GM12878 (cell line): ENCODE measurements at regions not wholly inside any gene's neighbourhood (a gene's known extent, or its start where the extent isn't known, plus 50 kb on each side); places are given as distances from the start of the nearest gene placed in this dataset.

Experiments
- ATAC-seq: fragments of 200-7000 bp; cut with Tn5 transposase; 3 replicates; pipeline ENCODE4 v1.9.1; 2020; ENCODE audit warnings: mild to moderate bottlenecking, moderate library complexity
- BruUV-seq: library from RNA; stranded (reverse); fragments of 400-500 nt; replicated peaks from 2 replicates; lab custom pipeline; 2021; lab: Mats Ljungman, UMichigan
- CTCF ChIA-PET: fragments of 300-600 bp; sonication (Branson Sonifier 250); formaldehyde crosslinking; extraction: SDS; loops from one replicate; lab custom pipeline; 2021; ENCODE audit warnings: inconsistent platforms; lab: Yijun Ruan, JAX
- POLR2A ChIA-PET: fragments of 350-600 bp; formaldehyde crosslinking; extraction: SDS; loops from one replicate; lab custom pipeline; 2021; ENCODE audit warnings: inconsistent platforms; lab: Charles Lee
- RAD21 ChIA-PET: fragments of 300-600 bp; sonication (Branson Sonifier 250); formaldehyde crosslinking; loops from one replicate; lab custom pipeline; 2023; ENCODE audit warnings: antibody characterized with exemption; ENCODE audit not compliant: unreplicated experiment; lab: Charles Lee
- SMC1A ChIA-PET: fragments of 300-600 bp; sonication (Branson Sonifier 250); formaldehyde crosslinking; loops from one replicate; lab custom pipeline; 2023; ENCODE audit not compliant: unreplicated experiment, uncharacterized antibody; lab: Charles Lee
- DNase-seq: peaks from one replicate; pipeline ENCODE4 v3.0.0-alpha.2; 2011; ENCODE audit warnings: low read depth, low spot score
- FAIRE-seq: peaks from 3 replicates; lab custom pipeline; 2011; peaks lifted over from hg19 to GRCh38; lab: Jason Lieb, UNC
- H2AFZ ChIP-seq: 2 replicates; pipeline ENCODE4 v1.6.0; 2011; ENCODE audit warnings: low read depth, low read length, control low read depth; ENCODE audit not compliant: control insufficient read depth
- H3K27ac ChIP-seq: 2 replicates; pipeline ENCODE4 v1.5.1; 2011; ENCODE audit warnings: control low read depth; ENCODE audit not compliant: control insufficient read depth, insufficient read depth
- H3K27me3 ChIP-seq, 2 experiments: replicated peaks in 1 of 2; 2 replicates each; pipeline versions ENCODE4 v1.6.0 to v1.6.1; 2011; ENCODE audit warnings: low read length in 1 of 2; ENCODE audit not compliant: control insufficient read depth in 2 of 2, insufficient read depth in 2 of 2
- H3K36me3 ChIP-seq, 2 experiments: 2 replicates each; pipeline ENCODE4 v1.5.1; 2011; ENCODE audit warnings: low read length in 1 of 2; ENCODE audit not compliant: control insufficient read depth in 2 of 2, insufficient read depth in 2 of 2
- H3K4me1 ChIP-seq: 2 replicates; pipeline ENCODE4 v1.6.1; 2011; ENCODE audit warnings: mild to moderate bottlenecking, low read length, moderate library complexity, mixed read lengths; ENCODE audit not compliant: control insufficient read depth, insufficient read depth
- H3K4me2 ChIP-seq: 2 replicates; pipeline ENCODE4 v1.6.0; 2011; ENCODE audit warnings: control low read depth; ENCODE audit not compliant: control insufficient read depth, insufficient read depth
- H3K4me3 ChIP-seq: fragments of 200-600 bp; sonication (generic); 2 replicates; pipeline ENCODE4 v1.5.1; 2016
- H3K79me2 ChIP-seq: 2 replicates; pipeline ENCODE4 v1.6.0; 2011; ENCODE audit warnings: low read length; ENCODE audit not compliant: control insufficient read depth, insufficient read depth
- H3K9ac ChIP-seq: 2 replicates; pipeline ENCODE4 v1.8.0; 2011; ENCODE audit warnings: low read length, control low read depth, mixed read lengths; ENCODE audit not compliant: control insufficient read depth, insufficient read depth
- H3K9me3 ChIP-seq: replicated peaks from 3 replicates; pipeline ENCODE4 v1.5.1; 2011; ENCODE audit warnings: mild to moderate bottlenecking, low read length; ENCODE audit not compliant: control insufficient read depth, insufficient read depth
- H4K20me1 ChIP-seq: 2 replicates; pipeline ENCODE4 v1.6.0; 2011; ENCODE audit not compliant: control insufficient read depth, insufficient read depth
- ATF7 ChIP-seq: fragments of 450-650 bp; IDR thresholded peaks from 2 replicates; pipeline ENCODE4 v1.6.1; 2016; ENCODE audit warnings: low read depth, mild to moderate bottlenecking
- E2F4 ChIP-seq: IDR thresholded peaks from 2 replicates; pipeline ENCODE4 v1.6.1; 2012; ENCODE audit warnings: low read depth, low read length, improper control_type of control experiment
- JUNB ChIP-seq: IDR thresholded peaks from 2 replicates; pipeline ENCODE4 v1.6.1; 2016; ENCODE audit warnings: antibody characterized with exemption, mild to moderate bottlenecking
- KDM1A ChIP-seq: fragments of 200-600 bp; sonication (generic); IDR thresholded peaks from 2 replicates; pipeline ENCODE4 v1.6.1; 2016; ENCODE audit warnings: borderline replicate concordance
- SP1 ChIP-seq: IDR thresholded peaks from one replicate; pipeline ENCODE4 v1.6.1; 2011; ENCODE audit warnings: low read depth, low read length
- SRF ChIP-seq, 2 experiments: IDR thresholded peaks; 2 replicates each; pipeline ENCODE4 v1.6.1; 2011; ENCODE audit warnings: low read depth in 2 of 2, low read length in 2 of 2, mild to moderate bottlenecking in 1 of 2, moderate library complexity in 1 of 2
- WGBS: methylation state at CpG from one replicate; pipeline ENCODE4 v1.1.6; 2016; ENCODE audit warnings: low lambda C conversion rate; ENCODE audit not compliant: insufficient replicate concordance, insufficient coverage; ENCODE audit errors: missing lambda C conversion rate; 5-methylcytosine and 5-hydroxymethylcytosine counted together
- in situ Hi-C: fragments of 300-500 bp; cut with MboI; formaldehyde crosslinking; loops from 9 replicates; pipeline ENCODE4 v1.14.3; 2018; ENCODE audit warnings: mixed read lengths
- intact Hi-C: fragments of 100-400 bp; cut with micrococcal nuclease; formaldehyde crosslinking; loops from one replicate; pipeline ENCODE4 v1.14.2; 2022; ENCODE audit not compliant: unreplicated experiment

GRCh38 chrX:20974326-20974725, 399.9 kb upstream of the CNKSR2 start (continued):
- TF ChIP-seq SP1: no peak
- TF ChIP-seq, all 136 proteins: peak for 0

GRCh38 chrX:20973038-20973437, 401.2 kb upstream of the CNKSR2 start:
- intact Hi-C loops: no loop called here
- H3K27ac ChIP-seq: no peak overlapping the region
- no TSS peak for BruUV-seq
- FAIRE-seq: no peak
- ChIA-PET RAD21 (no interaction called here), SMC1A (no interaction called here), POLR2A (no interaction called here)
- H3K9ac ChIP-seq: no peak overlapping the region
- no peaks in the 10 kb centered on the region for H4K20me1 ChIP-seq
- TF ChIP-seq E2F4 (no peak), ATF7 (no peak), KDM1A (no peak), JUNB (no peak), SRF (IDR thresholded peaks at IDR 0.05; ENCODE audit: low read depth in 2 of 2, low read length in 2 of 2) (no peak)
- TF ChIP-seq, all 136 proteins: peak for 0
- in situ Hi-C loops: no loop called here
- no peak overlapping the region for H3K4me2 ChIP-seq
- ATAC-seq (no peak), DNase-seq (no peak)
- no peaks in the 10 kb centered on the region for H3K36me3 ChIP-seq
- H3K4me1 ChIP-seq: no peaks in the 10 kb centered on the region
- H3K79me2 ChIP-seq: no peaks in the 10 kb centered on the region
- H3K4me3 ChIP-seq: no peak overlapping the region
- CTCF ChIA-PET: interaction anchor here (1.4 kb wide), 1 partner anchor 9 kb away, joined by 3 read pairs; no protein-coding TSS in a partner anchor
- 24% methylated on average over 4 of the region's 4 CpGs for WGBS
- no peaks in the 10 kb centered on the region for H3K9me3 ChIP-seq
- no peaks in the 10 kb centered on the region for H3K27me3 ChIP-seq
- H2AFZ ChIP-seq: no peak overlapping the region
